Mesothelial cell of epicardium (in vitro differentiated cells): ENCODE measurements at regions not wholly inside any gene's neighbourhood (a gene's known extent, or its start where the extent isn't known, plus 50 kb on each side); places are given as distances from the start of the nearest gene placed in this dataset.
A peak's percentile ranks its signal among the peaks of the same experiment; 100 is the strongest.

ENCODE experiments used
- DNase-seq, 2 experiments: peaks; one replicate each; pipeline ENCODE4 v3.0.0; 2021; ENCODE audit warnings: low spot score in 2 of 2; ENCODE audit not compliant: unreplicated experiment in 2 of 2
- H3K27ac Mint-ChIP-seq: 2 replicates; pipeline ENCODE4 v1.8.0; 2021; ENCODE audit warnings: mixed read lengths
- H3K27me3 Mint-ChIP-seq: 2 replicates; pipeline ENCODE4 v1.8.0; 2021; ENCODE audit warnings: low read depth, mixed read lengths
- H3K36me3 Mint-ChIP-seq: 2 replicates; pipeline ENCODE4 v1.8.0; 2021; ENCODE audit warnings: mixed read lengths
- H3K4me1 Mint-ChIP-seq: 2 replicates; pipeline ENCODE4 v1.8.0; 2021; ENCODE audit warnings: mixed read lengths
- H3K4me3 Mint-ChIP-seq: 2 replicates; pipeline ENCODE4 v1.8.0; 2021; ENCODE audit warnings: mild to moderate bottlenecking, moderate library complexity, mixed read lengths
- H3K9me3 Mint-ChIP-seq: 2 replicates; pipeline ENCODE4 v1.8.0; 2021; ENCODE audit warnings: mixed read lengths
- TF ChIP-seq, protein P1 (sequence below): fragments of 200-600 bp; sonication (generic); IDR thresholded peaks from one replicate; pipeline ENCODE4 v1.5.0; 2021; ENCODE audit warnings: antibody characterized with exemption; ENCODE audit not compliant: unreplicated experiment

DNA sequence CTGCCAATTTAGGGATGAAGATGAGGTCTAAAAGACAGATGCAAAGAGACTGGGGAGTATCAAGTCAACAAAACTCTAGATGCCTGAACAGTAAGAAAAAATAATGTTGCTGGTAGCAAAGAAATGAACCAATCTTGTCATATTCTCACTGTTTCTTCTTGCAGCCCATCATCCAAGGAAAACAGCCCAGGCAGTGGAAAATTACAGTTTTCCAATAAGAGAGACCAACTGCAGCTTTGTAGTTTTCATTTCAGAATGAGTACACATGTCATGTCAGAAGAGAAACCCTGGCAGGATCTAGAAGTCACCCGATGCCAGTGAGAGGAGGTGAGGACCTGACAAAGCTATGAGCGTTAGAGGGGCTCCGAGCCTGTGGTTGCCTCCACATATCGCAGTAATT, 500.4 kb upstream of the PSMD7 start:
- no peak overlapping the region for H3K4me3 Mint-ChIP-seq
- peaks cover 13% of the 10 kb centered on the region for H3K4me1 Mint-ChIP-seq
- H3K27me3 Mint-ChIP-seq, result peaks cover 6% of the 10 kb centered on the region
- DNase-seq, result no peak
- H3K36me3 Mint-ChIP-seq, result no peaks in the 10 kb centered on the region
- H3K27ac Mint-ChIP-seq, result no peak overlapping the region
- TF ChIP-seq, protein P1, sequence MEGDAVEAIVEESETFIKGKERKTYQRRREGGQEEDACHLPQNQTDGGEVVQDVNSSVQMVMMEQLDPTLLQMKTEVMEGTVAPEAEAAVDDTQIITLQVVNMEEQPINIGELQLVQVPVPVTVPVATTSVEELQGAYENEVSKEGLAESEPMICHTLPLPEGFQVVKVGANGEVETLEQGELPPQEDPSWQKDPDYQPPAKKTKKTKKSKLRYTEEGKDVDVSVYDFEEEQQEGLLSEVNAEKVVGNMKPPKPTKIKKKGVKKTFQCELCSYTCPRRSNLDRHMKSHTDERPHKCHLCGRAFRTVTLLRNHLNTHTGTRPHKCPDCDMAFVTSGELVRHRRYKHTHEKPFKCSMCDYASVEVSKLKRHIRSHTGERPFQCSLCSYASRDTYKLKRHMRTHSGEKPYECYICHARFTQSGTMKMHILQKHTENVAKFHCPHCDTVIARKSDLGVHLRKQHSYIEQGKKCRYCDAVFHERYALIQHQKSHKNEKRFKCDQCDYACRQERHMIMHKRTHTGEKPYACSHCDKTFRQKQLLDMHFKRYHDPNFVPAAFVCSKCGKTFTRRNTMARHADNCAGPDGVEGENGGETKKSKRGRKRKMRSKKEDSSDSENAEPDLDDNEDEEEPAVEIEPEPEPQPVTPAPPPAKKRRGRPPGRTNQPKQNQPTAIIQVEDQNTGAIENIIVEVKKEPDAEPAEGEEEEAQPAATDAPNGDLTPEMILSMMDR, result no peak
- H3K9me3 Mint-ChIP-seq, result no peaks in the 10 kb centered on the region

DNA sequence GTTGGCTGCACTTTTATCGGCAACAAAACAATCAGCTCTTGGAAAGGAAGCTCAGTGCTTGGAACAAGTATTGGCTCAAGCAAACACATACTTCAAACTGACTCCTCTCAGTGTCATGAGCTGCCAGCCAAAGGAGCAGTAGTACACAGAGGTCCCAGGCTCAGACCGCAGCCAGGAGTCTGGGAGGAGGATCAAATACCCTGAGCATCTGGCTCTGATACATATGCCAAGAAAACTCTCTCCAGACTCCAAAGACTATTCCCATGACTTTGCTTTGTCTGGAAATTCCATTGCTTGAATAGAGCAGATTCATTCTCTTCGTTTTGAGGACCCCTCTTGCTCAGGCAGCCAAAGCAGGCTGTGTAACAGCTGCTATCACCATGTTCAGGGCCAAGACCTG, 501.6 kb upstream of the PSMD7 start:
- no peak for DNase-seq
- H3K27me3 Mint-ChIP-seq, result peaks cover 6% of the 10 kb centered on the region
- TF ChIP-seq, protein P1, result no peak
- no peak overlapping the region for H3K27ac Mint-ChIP-seq
- H3K4me3 Mint-ChIP-seq, result no peak overlapping the region
- peaks cover 13% of the 10 kb centered on the region for H3K4me1 Mint-ChIP-seq
- no peaks in the 10 kb centered on the region for H3K9me3 Mint-ChIP-seq
- no peaks in the 10 kb centered on the region for H3K36me3 Mint-ChIP-seq

DNA sequence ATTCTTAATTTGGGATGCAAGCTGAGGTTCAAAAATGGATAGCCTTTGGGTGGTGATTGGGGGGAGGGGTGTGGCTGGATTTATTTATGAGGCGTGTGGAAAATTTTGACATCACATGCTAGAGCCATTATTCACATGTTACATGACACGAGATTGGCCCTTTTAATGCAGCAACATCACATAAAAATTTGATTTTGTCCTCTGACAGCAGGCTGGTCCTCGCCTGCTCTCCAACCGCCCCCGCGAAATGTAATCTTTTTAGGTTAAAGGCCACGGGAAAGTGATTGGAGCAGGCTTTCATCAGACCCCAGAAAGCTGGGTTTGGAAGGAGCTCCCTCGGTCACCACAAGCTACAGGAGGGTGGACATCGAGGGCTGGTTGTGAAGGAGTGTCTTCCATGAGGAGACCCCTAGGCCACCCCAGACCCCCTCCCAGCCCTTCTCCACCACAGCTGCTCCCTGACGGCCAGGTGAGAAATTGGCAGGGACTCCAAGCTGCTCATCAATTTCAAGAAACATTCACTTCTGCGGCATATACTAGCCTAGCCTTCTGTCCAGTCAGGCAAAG, 502.7 kb upstream of the PSMD7 start:
- Mint-ChIP-seq H3K36me3 (no peaks in the 10 kb centered on the region), H3K4me1 (peaks cover 13% of the 10 kb centered on the region), H3K27ac (peak overlapping the region; percentile 54), H3K27me3 (peaks cover 6% of the 10 kb centered on the region), H3K9me3 (no peaks in the 10 kb centered on the region), H3K4me3 (no peak overlapping the region)
- DNase-seq, result no peak
- TF ChIP-seq, protein P1, result no peak

DNA sequence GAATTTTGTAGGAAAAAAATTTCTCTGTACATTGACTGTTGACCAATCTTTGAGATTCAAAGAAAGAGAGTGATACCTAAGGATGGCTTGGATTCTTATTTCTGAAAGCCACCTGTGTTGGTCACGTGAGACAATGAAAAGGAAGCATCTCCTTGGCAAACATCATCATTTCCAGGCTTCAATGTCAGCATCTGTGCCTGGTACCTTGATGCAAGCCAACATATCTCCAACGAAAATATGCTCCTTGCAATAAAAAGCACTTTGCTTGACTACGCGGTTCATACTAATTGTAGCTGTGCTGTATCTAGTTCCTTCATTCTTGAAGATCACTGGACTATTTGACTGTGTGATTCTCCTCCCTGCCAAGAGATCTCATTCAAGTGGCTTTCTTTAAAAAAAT, 503.4 kb upstream of the PSMD7 start:
- H3K4me3 Mint-ChIP-seq, result no peak overlapping the region
- peaks cover 6% of the 10 kb centered on the region for H3K27me3 Mint-ChIP-seq
- H3K36me3 Mint-ChIP-seq, result no peaks in the 10 kb centered on the region
- no peaks in the 10 kb centered on the region for H3K9me3 Mint-ChIP-seq
- DNase-seq, result no peak
- H3K4me1 Mint-ChIP-seq, result peaks cover 13% of the 10 kb centered on the region
- TF ChIP-seq, protein P1, result no peak
- peak overlapping the region; percentile 54 for H3K27ac Mint-ChIP-seq

DNA sequence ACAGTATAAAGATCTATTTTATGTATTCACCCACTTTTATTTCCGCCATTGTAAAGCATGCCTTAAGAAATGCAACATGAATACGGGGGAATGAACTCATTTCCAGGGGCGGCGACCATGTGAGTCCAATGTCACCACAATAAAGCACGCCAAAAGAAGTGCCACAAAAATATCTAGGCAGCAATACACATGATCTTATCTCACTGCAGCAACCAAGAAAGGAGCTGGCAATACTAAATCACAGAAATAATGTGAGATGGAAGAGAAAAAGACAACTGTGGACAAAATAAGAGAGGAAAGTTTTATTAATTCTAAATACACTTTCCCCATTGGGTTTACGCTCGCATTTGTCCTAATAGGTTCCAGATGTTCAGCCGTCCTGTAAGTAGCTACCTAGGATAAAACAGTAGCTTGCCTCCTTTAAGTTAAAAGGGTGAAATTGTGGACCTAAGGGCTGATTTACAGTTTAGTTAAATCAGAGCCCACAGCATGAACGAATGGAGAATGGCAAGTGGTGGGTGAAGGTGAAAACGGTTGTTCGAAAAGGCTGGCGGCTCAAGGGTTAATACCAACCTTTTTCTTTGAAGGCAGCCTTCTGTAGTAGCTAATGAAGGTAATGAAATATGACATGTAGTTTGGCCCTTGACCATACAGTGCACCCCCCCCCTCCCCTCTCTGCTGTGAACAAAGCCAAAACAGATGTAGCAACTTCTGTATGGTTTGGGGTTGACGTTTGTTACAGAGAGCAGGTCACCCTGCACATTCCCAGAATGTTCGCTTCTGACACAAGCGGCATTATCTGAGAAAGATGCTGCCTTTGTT, 504.2 kb upstream of the PSMD7 start:
- Mint-ChIP-seq H3K4me3 (no peak overlapping the region), H3K27ac (no peak overlapping the region), H3K36me3 (no peaks in the 10 kb centered on the region), H3K9me3 (no peaks in the 10 kb centered on the region), H3K27me3 (peaks cover 6% of the 10 kb centered on the region), H3K4me1 (peaks cover 13% of the 10 kb centered on the region)
- TF ChIP-seq, protein P1, result no peak
- DNase-seq, result no peak
